GM23338 (cell line): ENCODE measurements at regions not wholly inside any gene's neighbourhood (a gene's known extent, or its start where the extent isn't known, plus 50 kb on each side); places are given as distances from the start of the nearest gene placed in this dataset.

ENCODE experiments used
- ATAC-seq: fragments of 200-7000 bp; cut with Tn5 transposase; 3 replicates; pipeline ENCODE4 v1.9.1; 2020
- DNase-seq: peaks from one replicate; pipeline ENCODE4 v3.0.0-alpha.2; 2015; ENCODE audit warnings: low spot score
- H2AFZ ChIP-seq: fragments of 200-600 bp; sonication (generic); 2 replicates; pipeline ENCODE4 v1.8.0; 2016; ENCODE audit warnings: antibody characterized with exemption, mild to moderate bottlenecking, moderate library complexity
- H3F3A ChIP-seq: fragments of 200-600 bp; sonication (generic); replicated peaks from 2 replicates; pipeline ENCODE4 v1.8.0; 2017; ENCODE audit warnings: antibody characterized with exemption, mixed run types, low read depth
- H3K27ac ChIP-seq: fragments of 200-600 bp; sonication (generic); 2 replicates; pipeline ENCODE4 v1.6.1; 2016; ENCODE audit warnings: low read depth
- H3K27me3 ChIP-seq: fragments of 200-600 bp; sonication (generic); 2 replicates; pipeline ENCODE4 v1.8.0; 2016; ENCODE audit warnings: mild to moderate bottlenecking, mixed run types, moderate library complexity; ENCODE audit not compliant: insufficient read depth
- H3K36me3 ChIP-seq: fragments of 200-600 bp; sonication (generic); 2 replicates; pipeline ENCODE4 v1.8.0; 2016; ENCODE audit warnings: mild to moderate bottlenecking; ENCODE audit not compliant: insufficient read depth
- H3K4me1 ChIP-seq: fragments of 200-600 bp; sonication (generic); 2 replicates; pipeline ENCODE4 v1.8.0; 2016; ENCODE audit warnings: mild to moderate bottlenecking, moderate library complexity; ENCODE audit not compliant: insufficient read depth
- H3K4me2 ChIP-seq: fragments of 200-600 bp; sonication (generic); 2 replicates; pipeline ENCODE4 v1.7.1; 2017; ENCODE audit warnings: mixed run types
- H3K4me3 ChIP-seq: fragments of 200-600 bp; sonication (generic); 2 replicates; pipeline ENCODE4 v1.6.1; 2016; ENCODE audit warnings: mixed run types
- H3K79me2 ChIP-seq: fragments of 200-600 bp; sonication (generic); replicated peaks from 2 replicates; pipeline ENCODE4 v1.8.0; 2017; ENCODE audit warnings: mild to moderate bottlenecking; ENCODE audit not compliant: insufficient read depth
- H3K9me2 ChIP-seq: fragments of 200-600 bp; sonication (generic); 2 replicates; pipeline ENCODE4 v1.8.0; 2017; ENCODE audit not compliant: insufficient read depth
- H4K20me1 ChIP-seq: fragments of 200-600 bp; sonication (generic); replicated peaks from 2 replicates; pipeline ENCODE4 v1.8.0; 2017; ENCODE audit warnings: mild to moderate bottlenecking; ENCODE audit not compliant: insufficient read depth
- H3K27ac Mint-ChIP-seq: 2 replicates; pipeline ENCODE4 v1.8.0; 2020; ENCODE audit warnings: inconsistent platforms, mild to moderate bottlenecking, moderate library complexity, mixed read lengths
- H3K27me3 Mint-ChIP-seq: 3 replicates; pipeline ENCODE4 v1.8.0; 2022; ENCODE audit warnings: low read depth, mild to moderate bottlenecking, moderate library complexity, mixed read lengths, inconsistent platforms; ENCODE audit not compliant: insufficient read depth, poor library complexity
- H3K36me3 Mint-ChIP-seq: 3 replicates; pipeline ENCODE4 v1.8.0; 2021; ENCODE audit warnings: low read depth, mild to moderate bottlenecking, inconsistent platforms, moderate library complexity, mixed read lengths
- H3K4me1 Mint-ChIP-seq: 3 replicates; pipeline ENCODE4 v1.8.0; 2020; ENCODE audit warnings: mild to moderate bottlenecking, inconsistent platforms, mixed read lengths
- H3K4me3 Mint-ChIP-seq: 3 replicates; pipeline ENCODE4 v1.8.0; 2021; ENCODE audit warnings: moderate library complexity, mild to moderate bottlenecking, inconsistent platforms, mixed read lengths
- H3K9me3 Mint-ChIP-seq: 3 replicates; pipeline ENCODE4 v1.8.0; 2020; ENCODE audit warnings: moderate library complexity, mild to moderate bottlenecking, inconsistent platforms, mixed read lengths
- CTCF ChIP-seq, 2 experiments: fragments of 200-600 bp in 1 of 2; sonication (generic) in 1 of 2; conservative IDR thresholded peaks; 2 replicates each; pipeline versions ENCODE4 v1.5.1 to v1.6.1; 2016 to 2017; ENCODE audit warnings: antibody characterized with exemption in 2 of 2, low read depth in 2 of 2, mild to moderate bottlenecking in 2 of 2, moderate library complexity in 1 of 2
- ETS1 ChIP-seq: IDR thresholded peaks from 2 replicates; pipeline ENCODE4 v1.6.1; 2016; ENCODE audit warnings: antibody characterized with exemption
- EZH2 ChIP-seq: fragments of 200-600 bp; sonication (generic); IDR thresholded peaks from one replicate; pipeline ENCODE4 v1.8.0; 2017; ENCODE audit warnings: antibody characterized with exemption, mild to moderate bottlenecking, low read depth; ENCODE audit not compliant: unreplicated experiment
- EZH2phosphoT487 ChIP-seq: fragments of 200-600 bp; sonication (generic); IDR thresholded peaks from one replicate; pipeline ENCODE4 v1.8.1; 2018; ENCODE audit warnings: antibody characterized with exemption; ENCODE audit not compliant: unreplicated experiment
- JUNB ChIP-seq: IDR thresholded peaks from one replicate; pipeline ENCODE4 v1.6.1; 2016; ENCODE audit warnings: antibody characterized with exemption; ENCODE audit not compliant: unreplicated experiment
- NANOG ChIP-seq: IDR thresholded peaks from 2 replicates; pipeline ENCODE4 v1.6.1; 2016; ENCODE audit warnings: antibody characterized with exemption, borderline replicate concordance
- REST ChIP-seq: IDR thresholded peaks from one replicate; pipeline ENCODE4 v1.6.1; 2018; ENCODE audit warnings: antibody characterized with exemption; ENCODE audit not compliant: unreplicated experiment

- TF ChIP-seq REST: no peak
- TF ChIP-seq EZH2phosphoT487: no peak
Measured at GRCh38 chr18:1982056-1982455, 589.2 kb downstream of the METTL4 start (continued).

- Mint-ChIP-seq H3K27ac (no peak overlapping the region), H3K4me3 (no peak overlapping the region), H3K4me1 (no peaks in the 10 kb centered on the region), H3K36me3 (no peaks in the 10 kb centered on the region), H3K27me3 (no peaks in the 10 kb centered on the region), H3K9me3 (no peaks in the 10 kb centered on the region)
- no peak overlapping the region for H3K4me3 ChIP-seq
- DNase-seq: no peak
- H3K27ac ChIP-seq: no peak overlapping the region
- H3K9me2 ChIP-seq: no peaks in the 10 kb centered on the region; the same call in 1 of the 2 replicates
- no peak overlapping the region for H3K4me2 ChIP-seq
- no peaks in the 10 kb centered on the region for H3K79me2 ChIP-seq
- H3K4me1 ChIP-seq: no peaks in the 10 kb centered on the region
- H3F3A ChIP-seq: no peaks in the 10 kb centered on the region
- H3K36me3 ChIP-seq: no peaks in the 10 kb centered on the region
- no peaks in the 10 kb centered on the region for H4K20me1 ChIP-seq
- ATAC-seq: no peak
- no peaks in the 10 kb centered on the region for H3K27me3 ChIP-seq
- no peak overlapping the region for H2AFZ ChIP-seq
- TF ChIP-seq JUNB (no peak), EZH2 (no peak), REST (no peak), NANOG (no peak), CTCF (conservative IDR thresholded peaks at IDR 0.05; ENCODE audit: low read depth in 2 of 2) (no peak), ETS1 (no peak)
Measured at GRCh38 chr18:1983746-1984515, 587.4 kb downstream of the METTL4 start.
